NCI-H187 treated with DMSO at 0.1 percent for 48 hours (cell line): ENCODE measurements at regions not wholly inside any gene's neighbourhood (a gene's known extent, or its start where the extent isn't known, plus 50 kb on each side); places are given as distances from the start of the nearest gene placed in this dataset.
"Not testable (repeated sequence)": the region's sequence is repeated elsewhere in the genome, so short reads cannot be mapped to it uniquely, and the experiment has no call there.

Experiments
- DNase-seq: peaks from one replicate; lab custom pipeline; 2025; lab: John Stamatoyannopoulos, UW

DNA sequence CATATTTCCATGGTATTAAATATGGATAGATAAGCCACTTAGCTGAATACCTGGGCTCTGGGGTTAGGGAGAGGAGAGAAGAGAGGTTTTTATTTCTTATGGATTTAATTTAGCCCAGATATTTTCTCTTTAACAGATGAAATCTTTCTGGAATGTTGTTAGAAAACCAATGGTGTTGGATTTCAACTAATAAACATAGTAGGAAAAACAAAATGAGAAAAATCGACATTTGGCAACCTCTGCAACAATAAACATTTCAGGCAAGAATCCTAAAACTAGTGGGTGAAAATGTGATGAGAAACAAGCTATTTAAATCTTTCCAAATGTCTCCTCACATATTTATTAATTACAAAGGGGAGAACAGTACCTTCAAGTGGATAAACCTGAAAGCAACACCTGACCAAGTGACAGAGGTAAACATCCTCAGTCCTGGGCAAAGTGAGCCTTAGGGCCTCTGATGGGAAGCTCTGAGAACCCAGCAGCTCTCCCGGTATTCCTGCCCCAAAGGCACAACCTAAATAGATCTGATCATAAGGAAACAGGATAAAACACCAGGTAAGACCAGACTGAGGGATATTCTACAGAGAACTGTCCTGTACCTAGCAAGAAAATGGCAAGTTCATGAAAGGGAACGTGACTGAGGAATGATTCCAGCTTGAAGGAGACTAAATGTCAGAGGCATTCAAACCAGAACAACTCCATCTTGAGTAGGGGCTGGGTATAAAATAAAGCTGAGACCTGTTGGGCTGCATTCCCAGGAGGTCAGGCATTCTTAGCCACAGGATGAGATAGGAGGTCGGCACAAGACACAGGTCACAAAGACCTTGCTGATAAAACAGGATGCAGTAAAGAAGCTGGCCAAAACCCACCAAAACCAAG lies 163.7 kb downstream of the ESM1 start:
- DNase-seq, result no peak

DNA sequence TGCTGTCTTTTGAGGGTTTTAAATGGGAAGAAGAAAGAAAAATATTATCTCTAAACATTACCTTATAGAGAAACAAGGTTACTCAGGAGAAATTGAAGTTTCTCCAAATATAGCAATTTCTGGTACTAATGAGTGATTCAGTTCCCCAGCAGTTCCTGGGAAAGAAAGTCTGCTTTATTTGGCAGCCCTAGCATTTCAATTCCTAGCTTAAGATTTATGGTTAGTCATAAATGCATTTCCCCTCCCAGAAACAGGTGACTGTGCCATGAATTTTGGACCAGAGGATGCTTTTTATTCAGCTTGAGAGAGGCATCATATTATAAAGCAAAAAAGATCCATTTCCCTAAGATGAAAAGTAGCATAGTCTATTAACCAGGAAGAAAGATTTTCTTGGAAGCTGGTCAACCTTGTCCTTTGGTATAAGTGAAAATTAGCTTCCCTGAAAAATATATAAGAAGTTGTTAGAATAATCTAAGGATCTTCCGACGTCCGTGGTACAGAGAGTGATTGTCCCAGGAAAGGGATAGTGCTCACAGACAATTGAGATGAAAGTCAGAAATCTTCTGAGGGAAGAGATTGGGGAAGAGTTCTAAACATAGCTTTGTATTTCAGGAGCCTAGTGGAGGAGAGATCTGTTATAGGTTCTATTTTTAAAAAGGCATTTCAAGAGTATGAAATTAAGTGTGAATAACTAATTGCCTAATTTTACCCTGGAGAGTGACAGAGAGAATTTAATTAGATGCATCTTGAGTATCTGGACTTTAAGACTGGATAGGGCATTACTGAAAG lies 164.9 kb downstream of the ESM1 start:
- no peak for DNase-seq

DNA sequence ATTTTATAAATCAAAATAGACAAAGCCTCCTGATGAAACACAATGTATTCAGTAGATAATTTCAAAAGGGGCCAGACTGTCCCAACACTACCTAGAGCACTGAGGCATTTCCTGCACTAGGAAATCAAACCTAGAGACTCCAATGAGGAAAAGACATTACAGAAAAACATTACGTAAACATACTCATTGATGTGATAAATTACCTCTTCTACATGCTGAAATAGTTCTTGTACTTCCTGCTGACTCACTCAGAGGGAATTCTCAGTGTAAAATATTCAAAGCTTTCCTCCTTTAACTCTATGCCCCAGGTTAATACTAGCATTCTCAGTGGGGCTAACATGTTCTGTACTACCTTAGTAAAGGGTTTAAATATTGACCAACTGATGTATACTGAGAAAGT lies 178.0 kb downstream of the ESM1 start:
- no peak for DNase-seq

DNA sequence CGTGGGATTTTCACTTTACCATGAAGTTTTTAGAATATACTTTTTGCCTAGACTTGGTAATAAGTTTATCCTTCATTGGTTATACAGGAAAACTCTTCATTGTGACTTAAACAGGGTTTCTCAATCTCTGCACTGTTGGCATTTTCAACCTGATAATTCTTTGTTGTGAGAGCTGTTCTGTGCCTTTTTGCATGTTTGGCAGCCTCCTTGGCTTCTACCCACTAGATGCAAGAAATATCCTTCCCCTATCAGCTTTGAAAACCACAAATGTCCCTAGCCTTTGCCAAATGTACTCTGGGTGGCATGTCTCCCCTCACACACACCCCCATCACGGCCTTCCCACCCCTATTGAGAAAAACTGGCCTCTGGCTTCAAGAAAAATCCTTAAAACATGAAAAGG lies 180.9 kb downstream of the ESM1 start:
- no peak for DNase-seq

DNA sequence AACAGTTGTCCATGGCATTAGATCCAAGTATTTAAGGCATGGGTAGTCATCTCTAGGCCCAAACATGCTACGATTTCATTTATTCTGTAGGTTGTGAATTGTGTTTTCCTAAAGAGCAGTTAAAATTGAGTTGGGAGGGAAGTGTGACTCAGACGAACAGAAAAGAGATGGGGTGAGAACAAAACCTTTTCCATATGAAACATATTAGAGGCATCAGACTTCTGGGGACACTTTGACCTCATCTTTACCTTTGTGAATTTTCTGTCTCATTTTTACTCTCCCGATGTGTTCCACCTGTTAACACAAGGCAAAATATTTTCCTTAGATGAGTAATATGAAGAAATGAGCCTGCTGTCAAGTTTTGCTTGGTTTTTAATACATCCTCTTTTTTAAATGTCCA lies 181.3 kb downstream of the ESM1 start:
- no peak for DNase-seq

DNA sequence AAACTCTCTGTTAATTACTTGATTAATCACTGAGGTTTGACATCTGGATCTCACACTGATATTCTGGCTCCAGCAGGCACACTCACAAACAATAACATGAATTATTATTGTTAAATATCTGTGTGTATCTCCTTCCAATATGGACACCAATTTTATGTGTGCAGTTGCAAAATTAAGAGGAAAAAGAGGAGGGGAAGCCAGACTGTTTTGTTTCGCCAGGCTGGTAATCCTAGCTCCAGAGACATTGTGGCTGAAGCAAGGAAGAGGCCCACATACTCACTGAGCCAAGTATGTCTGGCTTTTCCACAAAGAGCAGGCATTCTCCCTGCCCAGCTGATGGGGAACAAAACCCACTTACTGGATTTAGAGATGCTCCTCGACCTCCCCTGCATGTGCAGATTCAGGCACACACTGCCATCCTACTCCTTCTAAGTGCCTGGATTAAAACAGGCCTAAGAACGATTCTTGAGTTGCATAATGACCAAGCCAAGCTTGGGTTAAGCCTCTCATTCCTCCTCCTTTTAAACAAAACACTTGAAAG lies 181.9 kb downstream of the ESM1 start:
- DNase-seq, result no peak

DNA sequence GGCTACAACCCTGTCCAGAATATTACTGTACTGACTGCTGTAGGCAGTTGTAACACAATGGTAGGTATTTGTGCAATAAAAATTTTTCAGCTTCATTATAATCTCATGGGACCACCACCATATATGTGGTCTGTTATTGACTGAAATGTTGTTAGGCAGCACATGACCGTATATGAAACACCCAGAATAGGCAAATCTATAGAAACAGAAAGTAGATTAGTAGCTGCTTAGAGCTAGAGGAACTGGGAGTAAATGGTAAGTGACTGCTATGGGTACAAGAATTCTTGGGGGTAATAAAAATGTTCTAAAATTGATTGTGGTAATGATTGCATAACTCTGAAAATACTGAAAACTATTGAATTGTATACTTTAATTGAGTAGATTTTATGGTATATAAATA lies 185.7 kb downstream of the ESM1 start:
- no peak for DNase-seq

DNA sequence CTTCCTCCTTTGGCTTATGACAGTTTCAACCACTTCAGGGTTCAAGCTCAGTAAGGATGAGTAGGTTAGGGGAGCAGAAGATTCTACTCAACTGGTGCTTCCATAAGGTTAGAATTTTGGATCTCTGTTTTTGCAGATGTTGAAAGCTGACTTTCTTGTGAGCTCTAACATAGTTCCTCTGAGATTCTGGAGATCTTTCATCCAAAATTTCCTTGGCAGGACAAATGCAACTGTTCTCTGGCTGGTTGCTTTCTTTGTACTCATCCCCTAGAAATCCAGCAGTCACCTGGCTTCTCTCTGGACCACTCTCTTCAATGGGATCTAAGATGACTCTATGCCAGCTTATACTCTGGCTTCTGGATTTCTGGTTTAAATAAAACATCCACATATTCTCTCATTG lies 189.6 kb downstream of the ESM1 start:
- DNase-seq, result no peak

DNA sequence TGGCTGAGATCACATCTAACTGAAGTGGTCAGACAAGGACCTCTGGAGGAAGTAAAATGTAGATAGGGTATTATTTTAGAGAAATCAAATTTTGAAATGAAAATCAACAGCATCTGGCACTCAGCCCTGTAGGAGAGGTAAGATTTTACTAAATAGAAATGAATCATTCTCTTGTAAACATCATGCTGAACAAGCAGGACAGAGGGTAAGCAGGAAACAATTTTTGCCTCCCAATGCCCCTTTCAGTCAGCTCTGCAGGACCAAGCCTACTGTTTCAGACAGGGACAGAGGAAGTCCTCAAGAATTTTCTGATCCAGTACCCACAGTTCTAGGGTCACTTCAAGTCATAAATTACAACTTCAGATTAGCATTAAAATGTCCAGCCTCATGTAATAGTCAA lies 190.1 kb downstream of the ESM1 start:
- DNase-seq, result no peak

DNA sequence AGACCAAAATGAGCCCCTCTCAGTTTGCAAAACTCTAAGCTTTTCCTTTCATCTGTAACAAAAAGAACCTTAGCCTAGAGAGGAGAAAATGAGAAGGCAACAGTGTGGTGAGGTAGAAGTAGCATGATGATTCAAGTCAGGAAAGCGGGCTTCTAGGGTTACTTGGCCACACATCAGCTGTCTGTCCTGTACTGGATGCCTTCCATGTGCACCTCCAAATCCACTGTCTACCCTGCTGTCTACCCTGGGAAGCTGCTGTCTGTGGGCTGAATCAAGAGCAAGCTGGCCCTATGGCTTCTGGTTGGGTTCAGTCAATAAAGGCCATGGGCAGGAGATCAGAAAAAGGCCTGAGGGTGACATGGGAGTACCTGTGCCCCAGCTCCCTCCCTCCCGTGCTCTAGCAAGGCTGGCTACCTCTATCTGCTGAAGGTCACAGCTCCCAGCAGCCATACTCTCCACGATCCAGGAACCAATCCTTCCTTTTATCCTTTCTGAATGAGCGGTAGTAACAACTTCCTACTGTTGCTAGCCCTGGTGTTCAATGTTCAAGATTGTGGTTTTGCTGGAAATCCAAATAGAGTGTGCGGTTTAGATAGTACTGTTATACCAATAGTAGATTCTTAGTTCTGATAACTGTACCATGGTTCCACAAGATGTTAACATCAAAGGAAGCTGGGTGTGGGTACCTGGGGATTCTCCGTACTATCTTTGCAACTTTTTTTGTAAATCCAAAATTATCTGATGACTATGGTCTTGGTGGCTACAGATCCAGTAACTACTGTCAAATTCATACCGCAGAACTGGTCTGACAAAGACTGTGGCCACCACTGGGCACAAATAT lies 191.0 kb downstream of the ESM1 start:
- no peak for DNase-seq

DNA sequence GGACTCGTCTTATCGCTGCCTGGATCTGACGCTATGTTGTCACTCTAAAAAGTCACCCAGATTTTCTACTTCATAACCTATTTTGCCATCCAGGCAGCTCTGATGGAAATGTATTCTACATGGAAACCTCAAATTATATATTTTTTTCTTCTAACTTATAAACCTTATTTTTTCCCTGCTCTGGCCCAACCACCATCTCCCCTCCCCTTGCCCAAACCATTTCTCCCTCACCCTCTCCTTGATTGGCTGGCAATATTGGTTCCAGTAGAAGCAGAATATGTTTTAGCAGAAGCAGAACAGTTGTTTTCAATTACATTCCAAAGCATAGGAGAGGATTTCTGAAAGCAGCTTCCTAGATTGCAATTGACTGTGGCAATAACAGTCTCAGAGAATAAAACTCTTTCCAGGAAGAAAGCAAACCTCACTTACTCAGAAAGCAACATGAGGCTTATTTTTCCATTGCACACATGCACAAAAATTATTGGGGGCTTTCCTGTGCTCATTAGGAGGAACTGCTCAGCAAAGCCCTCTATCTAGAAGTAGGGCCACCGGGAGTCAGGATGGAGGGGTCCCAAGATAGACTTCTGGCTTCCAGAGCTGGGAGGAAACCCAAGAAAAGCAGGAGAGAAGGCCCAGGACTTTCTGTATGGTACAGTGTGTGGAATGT lies 191.8 kb downstream of the ESM1 start:
- DNase-seq, result no peak

DNA sequence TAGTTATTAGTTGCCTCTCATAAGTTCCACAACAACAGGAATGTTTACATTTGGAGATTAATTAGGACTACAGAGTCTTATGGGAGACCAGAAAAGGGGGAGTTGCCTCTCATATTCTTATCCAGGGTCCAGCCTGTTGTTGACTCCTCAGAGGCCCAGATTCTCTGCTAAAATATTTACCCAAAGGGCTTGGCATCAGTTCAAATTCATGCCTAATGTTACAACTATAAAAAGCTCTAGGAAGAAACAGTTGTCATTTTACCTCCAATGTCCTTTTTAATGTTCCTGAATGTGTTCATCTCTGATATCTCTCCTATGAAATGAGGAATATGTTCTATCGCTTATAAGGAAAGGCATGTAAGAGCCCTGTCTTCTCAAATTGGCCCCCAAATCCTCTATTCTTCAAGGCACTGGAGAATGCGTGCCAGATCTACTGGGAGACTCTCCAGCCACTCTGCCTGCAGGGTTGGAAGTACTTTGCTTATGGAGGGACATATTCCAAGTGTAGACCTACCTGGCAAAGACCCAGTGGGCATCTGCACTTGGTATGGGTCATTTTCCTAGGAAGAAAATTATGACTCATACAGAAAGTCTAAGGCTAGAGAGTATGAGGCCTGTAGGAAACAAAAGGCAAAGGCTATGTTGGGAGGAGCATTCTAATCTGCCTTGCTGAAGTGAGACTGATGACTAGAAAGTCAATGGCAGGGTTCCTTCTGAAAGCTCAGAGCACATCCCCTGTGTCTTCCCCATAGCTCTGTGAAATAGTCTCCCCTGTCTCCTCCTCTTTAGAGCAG lies 192.6 kb downstream of the ESM1 start:
- DNase-seq, result no peak

DNA sequence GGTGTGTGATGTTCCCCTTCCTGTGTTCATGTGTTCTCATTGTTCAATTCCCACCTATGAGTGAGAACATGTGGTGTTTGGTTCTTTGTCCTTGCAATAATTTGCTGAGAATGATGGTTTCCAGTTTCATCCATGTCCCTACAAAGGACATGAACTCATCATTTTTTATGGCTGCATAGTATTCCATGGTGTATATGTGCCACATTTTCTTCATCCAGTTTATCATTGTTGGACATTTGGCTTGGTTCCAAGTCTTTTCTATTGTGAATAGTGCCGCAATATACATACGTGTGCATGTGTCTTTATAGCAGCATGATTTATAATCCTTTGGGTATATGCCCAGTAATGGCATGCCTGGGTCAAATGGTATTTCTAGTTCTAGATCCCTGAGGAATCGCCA lies 197.5 kb downstream of the ESM1 start:
- DNase-seq, result not testable (repeated sequence)

DNA sequence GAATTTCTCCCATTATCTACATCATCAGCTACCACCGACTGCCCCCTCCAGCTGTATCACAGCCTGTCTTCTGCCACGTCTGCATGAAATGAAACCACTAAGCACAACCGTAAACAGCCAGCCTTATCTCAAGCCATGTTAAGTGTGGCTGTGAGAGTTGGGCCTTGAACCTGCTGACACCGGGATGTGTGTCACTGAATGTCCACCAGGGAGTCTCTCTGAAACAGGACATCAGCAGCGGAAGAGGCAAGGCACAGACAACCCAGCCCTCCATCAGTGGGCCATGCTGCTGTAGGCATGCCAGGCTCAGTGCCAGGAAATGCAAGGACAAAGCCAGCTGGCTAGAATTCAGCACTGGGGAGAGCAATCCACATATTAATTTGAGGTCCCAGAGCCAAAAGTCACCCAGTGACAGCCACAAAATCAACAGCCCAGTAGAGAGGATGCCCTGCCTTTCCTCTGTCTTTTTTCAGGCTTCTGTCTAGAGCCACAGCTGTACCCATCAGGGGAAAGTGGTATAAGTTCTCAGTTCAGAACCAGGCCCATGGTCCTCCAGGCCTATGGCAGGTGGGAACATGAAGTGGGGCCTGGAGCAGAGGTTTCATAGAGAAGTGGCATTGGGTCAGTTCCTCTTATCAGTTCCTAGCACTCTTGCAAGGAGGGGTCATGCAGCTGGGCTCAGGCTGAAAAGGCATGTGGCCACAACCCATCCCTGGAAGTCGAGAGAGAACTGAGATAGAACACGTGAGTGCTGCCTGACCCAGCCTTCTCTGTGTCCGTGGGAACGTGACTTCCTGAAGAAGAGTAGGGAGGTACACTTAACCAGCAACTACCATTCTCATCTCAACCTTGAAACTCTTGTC lies 199.4 kb downstream of the ESM1 start:
- DNase-seq, result no peak

DNA sequence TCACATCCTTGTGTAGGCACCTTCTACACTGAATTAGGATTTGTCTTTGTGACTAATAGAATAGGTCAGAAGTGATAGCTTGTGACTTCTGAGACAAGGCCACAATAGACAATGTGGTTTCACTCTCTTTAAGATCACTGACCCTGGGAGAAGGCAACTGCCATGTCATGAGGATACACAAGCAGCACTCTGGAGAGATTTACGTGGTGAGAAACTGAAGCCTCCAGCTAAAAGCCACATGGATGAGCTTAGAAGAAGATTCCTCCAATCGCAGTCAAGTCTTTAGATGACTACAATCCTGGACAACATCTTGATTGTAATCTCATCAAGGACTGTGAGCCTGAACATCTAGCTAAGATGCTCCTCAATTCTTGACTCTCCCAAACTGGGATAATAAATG lies 206.6 kb downstream of the ESM1 start:
- no peak for DNase-seq

DNA sequence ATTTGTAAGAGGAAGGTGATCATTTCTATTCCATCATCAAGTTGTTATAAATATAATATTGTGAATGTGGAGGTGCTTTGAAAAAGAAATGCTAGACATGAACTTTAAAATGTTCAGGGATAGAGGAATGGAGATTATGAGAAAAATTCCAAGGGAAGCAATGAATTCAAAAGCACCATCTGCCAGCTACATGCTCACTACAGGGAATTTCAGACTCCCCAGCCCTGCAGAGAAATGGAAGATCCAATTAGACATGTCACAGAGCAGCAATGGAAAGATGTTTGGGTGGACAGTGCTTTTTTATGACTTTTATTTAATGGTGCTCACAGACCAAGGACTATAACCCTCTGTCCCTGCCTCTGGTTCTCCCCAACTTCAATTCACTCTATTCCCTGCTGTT lies 209.7 kb downstream of the ESM1 start:
- DNase-seq, result no peak

DNA sequence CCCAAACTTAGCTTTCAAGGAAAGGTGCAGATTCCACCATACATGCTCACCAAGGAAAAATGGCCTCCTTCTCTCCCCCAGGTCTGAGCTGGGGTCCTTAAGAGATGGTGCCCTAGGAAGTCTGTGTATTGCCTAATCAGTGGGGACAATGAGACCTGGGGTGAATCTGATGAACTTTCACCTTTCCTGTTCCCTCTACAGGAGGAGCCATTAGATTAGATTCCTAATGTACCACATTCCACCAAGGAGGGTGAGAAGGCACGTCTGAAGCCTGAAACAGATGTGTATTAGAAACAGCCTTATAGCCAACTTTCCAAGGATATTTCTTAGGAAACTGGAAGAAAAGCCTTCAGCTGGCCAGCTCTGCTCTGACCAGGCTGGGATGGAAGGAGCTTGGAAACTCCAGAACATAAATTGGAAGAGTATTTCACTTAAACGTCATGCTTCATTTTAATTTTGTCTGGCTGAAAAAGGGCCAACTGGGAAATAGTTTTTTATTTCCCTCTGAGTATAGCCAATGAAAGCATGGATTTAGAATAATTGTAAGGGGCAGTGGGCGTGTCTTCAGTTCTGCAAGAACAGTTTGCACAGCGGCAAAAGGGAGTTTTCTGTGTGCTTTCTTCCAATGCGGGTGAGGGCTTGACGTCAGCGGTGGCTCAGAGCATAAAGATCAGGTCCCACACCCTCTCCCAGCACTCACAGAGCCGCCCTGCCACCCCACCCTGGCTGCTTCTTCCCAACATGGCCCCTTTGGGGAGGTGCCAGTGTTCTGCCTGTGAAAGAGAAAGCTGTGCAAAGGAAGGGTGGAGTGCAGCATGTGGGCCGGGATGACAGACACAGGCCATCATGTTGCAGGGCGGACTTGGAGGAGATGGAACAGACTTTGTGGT lies 210.9 kb downstream of the ESM1 start:
- no peak for DNase-seq

DNA sequence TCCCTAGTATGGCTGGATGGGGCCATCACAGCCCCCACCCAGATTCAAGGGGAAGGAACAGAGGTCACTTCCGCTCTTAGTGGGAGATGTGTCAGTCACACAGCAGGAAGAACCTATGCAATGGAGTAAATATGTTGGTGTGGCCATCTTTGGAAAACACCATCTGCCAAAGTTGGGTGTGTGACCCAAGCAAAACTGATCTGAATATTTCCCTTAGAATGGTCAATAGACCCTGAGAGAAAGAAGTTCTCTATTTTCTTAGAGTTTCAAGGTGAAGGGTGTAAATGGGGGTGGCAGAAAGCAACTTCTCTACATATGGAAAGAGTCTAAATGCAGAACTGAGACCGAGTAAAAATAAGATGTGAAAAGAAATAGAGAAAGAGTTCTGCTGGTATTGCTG lies 212.7 kb downstream of the ESM1 start:
- DNase-seq, result no peak

DNA sequence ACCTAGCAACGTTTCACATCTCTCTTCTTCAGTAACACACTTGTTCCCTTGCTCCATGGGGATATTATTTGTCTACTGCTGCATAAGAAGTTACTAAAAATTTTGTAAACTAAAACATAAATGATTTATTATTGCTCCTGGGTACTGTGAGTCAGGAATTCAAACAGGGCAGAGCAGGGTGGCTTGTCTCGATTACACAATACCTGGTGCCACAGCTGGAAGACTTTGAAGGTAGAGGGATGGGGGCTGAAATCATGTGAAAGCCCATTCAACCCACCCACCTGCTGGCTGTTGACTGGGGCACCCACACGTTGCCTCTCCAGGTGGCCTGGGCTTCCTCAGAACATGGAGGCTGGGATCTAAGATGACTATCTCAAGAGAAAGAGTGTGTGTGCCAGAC lies 213.2 kb downstream of the ESM1 start:
- no peak for DNase-seq
